GM18868 (cell line): ENCODE measurements at regions not wholly inside any gene's neighbourhood (a gene's known extent, or its start where the extent isn't known, plus 50 kb on each side); places are given as distances from the start of the nearest gene placed in this dataset.

Experiments
- ATAC-seq: cut with Tn5 transposase; IDR thresholded peaks from one replicate; pipeline ENCODE4 v1.9.1; 2021; ENCODE audit warnings: mild to moderate bottlenecking, moderate library complexity; ENCODE audit not compliant: unreplicated experiment

DNA sequence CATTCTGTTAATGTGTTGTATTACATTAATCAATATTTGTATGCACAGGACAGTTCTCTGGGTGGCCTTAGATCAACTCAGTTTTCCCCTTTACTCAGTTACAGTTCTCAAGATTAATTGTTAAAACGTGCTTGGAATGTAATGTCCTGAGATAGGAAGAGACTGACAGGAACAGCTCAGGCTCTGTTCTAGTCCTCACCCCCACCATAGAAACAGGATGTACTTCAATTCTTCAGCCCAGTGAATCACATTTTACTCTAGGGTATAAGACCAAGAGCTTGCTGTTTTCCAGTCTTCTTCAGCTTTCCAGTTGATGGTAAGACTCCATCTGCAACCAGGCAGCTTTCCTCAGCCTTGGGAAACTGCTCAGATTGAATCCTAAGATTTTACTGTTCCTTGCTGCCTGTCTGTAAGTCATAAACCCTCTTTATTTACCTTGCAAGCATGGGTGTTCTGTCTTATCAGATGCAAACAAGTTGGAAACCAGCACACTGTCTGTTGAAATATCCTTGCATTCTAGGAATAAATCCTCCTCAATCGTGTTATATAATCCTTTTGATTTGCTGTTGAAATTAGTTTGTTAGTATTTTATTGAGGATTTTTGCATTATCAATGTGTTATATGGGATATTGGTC, 836.9 kb upstream of the PCDH9 start:
- ATAC-seq: no peak

GRCh38 chr13:68064001-68064770, 834.0 kb upstream of the PCDH9 start:
- ATAC-seq: no peak

DNA sequence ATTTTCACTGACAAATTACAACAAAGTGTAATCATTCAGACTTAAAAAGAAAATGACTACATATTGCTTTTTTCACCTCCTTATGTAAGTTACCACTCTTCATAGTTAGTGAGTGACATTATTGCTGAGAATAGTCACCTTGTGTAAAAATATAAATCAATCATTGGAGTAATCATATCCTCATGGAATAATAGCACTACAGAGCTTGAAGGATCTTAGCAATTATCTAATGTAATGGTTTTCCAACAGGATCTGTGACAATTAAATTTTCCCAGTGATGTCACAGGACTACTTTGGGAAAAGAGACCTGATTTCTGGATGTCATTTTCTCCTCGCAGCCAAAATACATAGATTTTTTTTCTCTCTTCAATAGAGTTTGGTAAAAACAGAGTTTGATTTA, 833.0 kb upstream of the PCDH9 start:
- ATAC-seq: no peak

- ATAC-seq: no peak
Measured at GRCh38 chr13:68057836-68058235, 827.7 kb upstream of the PCDH9 start.

DNA sequence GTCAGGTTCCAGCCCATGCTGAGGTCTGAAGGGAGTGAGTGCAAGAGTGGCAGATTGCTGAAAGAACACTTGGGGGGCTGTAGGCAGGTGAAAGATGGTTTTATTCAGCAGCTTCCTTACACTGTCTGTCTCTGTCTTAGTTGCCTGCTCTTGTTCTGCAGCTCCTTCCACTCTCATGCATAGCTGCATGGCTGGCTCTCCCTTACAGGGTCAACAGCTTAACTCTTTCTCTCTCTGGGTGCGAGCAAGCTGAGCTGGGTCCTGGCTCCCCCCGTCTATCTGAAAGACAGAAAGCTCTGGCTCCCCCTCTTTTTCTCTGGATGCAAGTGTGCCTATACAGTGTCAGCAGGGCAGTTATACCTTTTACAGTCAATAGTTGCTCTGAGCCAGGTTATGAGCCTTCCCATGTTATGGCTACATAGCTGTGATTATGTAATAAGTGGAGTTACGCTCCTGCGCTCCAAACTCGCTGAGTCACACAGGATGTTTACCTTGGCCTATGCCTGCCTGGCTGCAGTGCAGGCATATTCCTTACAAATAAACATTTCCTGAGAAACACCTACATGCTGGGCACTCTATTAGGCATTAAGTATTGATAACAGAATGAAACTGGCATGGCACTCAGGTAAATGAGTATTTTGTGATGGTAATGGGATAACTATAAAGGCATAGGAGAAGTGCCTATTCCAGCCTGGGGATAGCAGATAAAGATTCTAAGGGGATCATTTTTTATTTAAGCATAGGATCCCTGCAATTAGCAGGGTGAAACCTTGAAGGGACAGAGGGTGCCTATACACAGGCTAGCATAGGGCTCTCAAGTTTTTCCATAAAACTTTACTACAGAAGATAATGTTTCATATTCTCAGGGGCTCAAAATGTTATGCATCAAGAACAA, 826.9 kb upstream of the PCDH9 start:
- no peak for ATAC-seq

GRCh38 chr13:68051910-68052309, 821.8 kb upstream of the PCDH9 start:
- ATAC-seq: no peak

- ATAC-seq: no peak
Measured at GRCh38 chr13:68050761-68051160, 820.6 kb upstream of the PCDH9 start.

DNA sequence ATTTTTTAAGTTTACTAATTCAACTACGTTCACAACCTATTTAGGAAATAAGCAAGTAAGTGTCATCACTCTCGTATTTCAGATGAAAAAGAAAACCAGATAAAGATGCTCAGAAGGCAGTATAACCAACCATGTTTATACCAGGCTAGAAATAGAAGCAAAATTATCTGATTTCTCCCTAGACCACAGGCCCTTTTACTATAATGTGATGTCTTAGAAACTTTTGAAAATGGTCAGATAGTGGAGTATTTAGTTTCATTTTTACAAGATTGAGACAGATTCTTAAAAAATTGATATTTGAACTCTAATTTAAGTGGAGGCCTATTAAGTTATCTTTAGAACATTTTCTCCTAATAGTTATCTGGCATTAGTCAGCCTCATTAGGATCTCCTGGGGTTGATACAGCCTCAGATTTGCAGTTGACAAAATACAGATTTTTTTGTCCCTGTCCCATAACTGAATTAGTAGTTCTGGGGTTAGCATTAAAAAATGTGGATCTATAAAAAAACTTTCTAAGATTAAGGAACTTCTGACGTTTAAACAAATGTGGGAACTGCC, 818.7 kb upstream of the PCDH9 start:
- no peak for ATAC-seq

GRCh38 chr13:68047889-68048288, 817.8 kb upstream of the PCDH9 start:
- ATAC-seq: no peak

GRCh38 chr13:68046903-68047302, 816.8 kb upstream of the PCDH9 start:
- no peak for ATAC-seq

DNA sequence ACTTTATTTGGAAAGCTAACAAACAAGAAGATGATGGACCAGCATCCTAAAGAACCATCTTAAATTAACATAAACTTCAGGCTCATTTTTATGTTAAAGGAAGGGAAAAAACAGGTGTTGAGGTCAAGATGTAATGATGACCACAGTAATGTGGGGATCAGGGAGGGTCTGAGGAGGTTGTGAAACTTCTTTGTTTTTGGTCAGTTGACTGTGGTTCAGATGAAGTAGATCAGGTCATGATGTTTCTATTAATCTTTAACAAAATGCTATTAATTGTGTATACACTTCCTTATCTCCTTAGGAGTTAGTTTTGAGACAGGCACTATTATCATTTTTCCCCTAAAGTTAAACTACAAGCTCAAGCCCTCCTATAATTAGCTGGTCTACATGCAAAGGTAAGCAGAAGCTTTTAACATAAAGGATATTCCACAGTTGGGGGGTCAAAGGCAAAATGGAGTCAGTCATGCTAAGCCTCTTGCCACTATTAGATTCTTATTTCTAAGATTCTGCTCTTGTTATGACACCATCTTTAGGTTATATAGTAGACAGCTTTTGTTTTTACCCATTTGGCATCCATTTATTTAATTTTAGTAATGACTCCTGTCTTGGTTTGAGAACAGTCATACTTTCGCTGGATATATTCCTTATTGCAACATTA, 800.1 kb upstream of the PCDH9 start:
- ATAC-seq: no peak

DNA sequence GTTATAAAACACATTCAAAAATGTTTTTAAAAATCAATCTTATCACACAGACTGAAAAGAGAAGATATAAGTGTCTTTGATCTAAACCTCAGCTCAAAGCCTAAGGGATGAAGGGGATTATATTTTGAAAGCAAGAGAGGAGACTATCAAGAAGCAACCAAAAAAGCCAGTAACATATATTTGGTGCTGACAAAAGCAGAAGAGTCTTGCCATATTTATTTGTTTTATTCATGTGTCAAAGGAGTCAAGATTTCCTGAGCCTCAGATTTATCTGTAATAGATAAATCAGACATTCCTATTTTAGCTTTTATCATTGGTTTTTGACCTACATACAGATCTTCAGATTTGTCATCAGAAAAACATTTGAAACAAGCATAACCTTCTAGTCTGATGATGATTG, 798.6 kb upstream of the PCDH9 start:
- no peak for ATAC-seq

DNA sequence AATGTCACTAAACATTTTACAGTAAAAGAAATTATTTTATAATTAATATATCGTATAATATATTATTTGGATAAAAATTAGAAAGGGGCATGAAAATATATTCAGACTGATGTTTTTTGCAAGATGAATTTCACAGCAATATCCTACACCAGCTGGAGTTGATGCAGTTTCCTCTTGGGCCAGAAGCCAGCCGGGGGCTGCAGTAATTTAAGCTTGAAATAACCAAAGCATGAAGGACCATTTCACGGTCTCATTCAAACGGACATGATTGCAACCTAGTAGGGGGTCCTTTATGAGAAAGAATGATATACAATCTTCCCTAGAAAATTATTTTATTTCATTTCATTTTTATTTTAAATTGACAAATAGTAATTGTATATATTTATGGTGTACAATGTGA, 797.2 kb upstream of the PCDH9 start:
- ATAC-seq: no peak

DNA sequence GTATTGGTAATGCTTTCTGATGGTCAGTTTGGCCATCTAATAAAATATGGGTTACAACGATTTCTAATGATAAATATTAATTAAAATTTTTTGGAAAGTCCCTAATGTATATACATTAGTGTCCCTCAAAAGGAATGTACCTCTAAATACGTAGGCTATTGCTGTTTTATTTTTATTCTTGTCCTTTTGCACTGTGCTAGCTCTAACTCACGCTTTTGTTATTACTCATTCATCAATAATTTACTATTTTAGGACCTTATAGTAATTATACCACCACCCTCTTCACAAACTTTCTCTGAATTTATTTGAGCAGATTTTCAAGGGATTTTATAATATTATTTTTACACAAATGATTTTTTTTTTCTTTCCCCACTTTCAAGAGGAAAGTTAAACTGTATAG, 795.9 kb upstream of the PCDH9 start:
- no peak for ATAC-seq

DNA sequence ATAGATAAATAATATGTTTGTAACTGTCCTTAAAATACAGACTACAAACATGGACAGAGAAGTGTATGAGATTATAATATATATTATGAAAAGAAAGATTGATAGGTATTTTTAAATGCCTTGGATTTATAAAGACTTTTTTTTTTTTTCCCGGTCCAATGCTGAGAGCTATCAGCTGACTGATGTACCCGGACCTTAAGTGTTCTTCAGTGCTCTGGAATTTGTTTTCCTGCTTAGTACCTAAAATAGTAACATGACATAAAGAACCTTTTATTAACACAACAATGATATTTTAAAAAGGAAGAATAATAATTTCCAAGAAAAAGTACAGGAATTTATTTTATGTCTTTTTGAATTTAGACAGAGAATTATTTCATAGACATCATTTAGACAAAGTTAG, 795.5 kb upstream of the PCDH9 start:
- ATAC-seq: no peak

DNA sequence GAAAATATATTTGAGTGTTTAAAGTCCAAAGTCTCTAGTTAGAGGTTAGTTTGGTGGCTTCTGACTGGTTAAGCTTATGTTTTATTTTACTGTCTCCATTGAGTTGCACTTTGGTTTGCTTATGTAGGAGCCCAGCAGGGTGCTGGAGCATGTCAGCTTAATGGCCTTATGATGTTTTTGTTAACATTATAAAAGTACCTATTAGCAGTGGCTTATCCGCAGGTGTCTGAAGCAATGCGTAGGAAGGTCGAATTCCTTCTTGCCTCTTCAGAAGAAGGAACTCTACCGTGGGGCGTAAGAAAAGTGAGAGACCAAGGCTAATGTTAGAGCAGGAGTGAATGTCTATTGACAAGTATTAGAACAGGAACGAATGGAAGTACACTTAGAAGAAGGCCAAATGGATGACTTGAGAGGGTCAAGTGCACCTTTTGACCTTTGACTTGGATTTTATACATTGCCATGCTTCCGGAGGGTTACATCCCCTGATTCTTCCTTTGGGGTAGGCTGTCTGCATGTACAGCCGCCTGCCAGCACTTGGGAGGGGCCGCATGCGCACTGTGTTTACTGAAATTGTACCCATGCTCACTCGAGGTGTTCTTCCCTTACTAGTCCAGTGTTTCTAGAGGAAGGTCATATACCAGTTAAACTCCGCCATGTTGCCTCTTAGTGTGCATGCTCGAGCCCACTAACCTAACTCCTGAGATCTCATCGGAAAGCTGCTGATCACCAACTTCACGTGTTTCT, 793.9 kb upstream of the PCDH9 start:
- ATAC-seq: no peak

- ATAC-seq: no peak
Measured at GRCh38 chr13:68019901-68020300, 789.8 kb upstream of the PCDH9 start.

- no peak for ATAC-seq
Measured at GRCh38 chr13:68009546-68009945, 779.4 kb upstream of the PCDH9 start.

GRCh38 chr13:68007576-68007975, 777.4 kb upstream of the PCDH9 start:
- no peak for ATAC-seq

DNA sequence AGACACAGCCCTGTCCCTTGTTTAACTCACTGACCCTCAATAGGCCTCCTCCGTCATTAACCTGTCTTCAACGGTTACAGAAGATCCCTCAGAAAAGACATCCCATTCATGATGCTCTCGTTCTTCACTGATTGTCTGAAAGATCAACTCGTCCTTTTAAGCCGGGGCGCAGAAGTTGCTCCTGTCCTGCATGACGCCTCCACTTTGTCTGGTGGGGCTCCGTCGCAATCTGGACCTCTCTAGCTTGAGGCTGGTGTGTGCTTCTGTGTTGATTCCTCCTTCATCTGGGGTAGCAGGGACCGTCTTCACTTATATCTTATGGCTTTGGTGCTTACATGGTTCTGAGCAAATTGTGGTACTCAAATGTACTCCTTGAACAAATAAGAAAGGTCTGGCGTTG, 766.0 kb upstream of the PCDH9 start:
- no peak for ATAC-seq
